Sciatic nerve (tissue), 2 donors: ENCODE measurements at regions not wholly inside any gene's neighbourhood (a gene's known extent, or its start where the extent isn't known, plus 50 kb on each side); places are given as distances from the start of the nearest gene placed in this dataset.

Source experiments
- ATAC-seq: fragments of 200-7000 bp; cut with Tn5 transposase; one replicate; pipeline ENCODE4 v1.9.1; 2020; ENCODE audit warnings: mild to moderate bottlenecking, moderate library complexity
- DNase-seq: peaks from one replicate; pipeline ENCODE4 v3.0.0-alpha.2; 2020; ENCODE audit warnings: low spot score
- intact Hi-C: fragments of 100-400 bp; cut with DNase I; formaldehyde crosslinking; loops from one replicate; pipeline ENCODE4 v1.14.2; 2022
- donor health status: DM: no; HTN: no; CAD: no.
- donor health status: DM: no; HTN: no; CAD: no.

GRCh38 chr1:192045131-192045530 lies 113.1 kb upstream of the RGS18 start:
- no peak for ATAC-seq
- DNase-seq: no peak
- intact Hi-C loops: no loop called here

- DNase-seq (no peak), ATAC-seq (no peak)
- intact Hi-C loops: no loop called here
Observed at GRCh38 chr1:192053531-192053971, 104.7 kb upstream of the RGS18 start.

- intact Hi-C loops: no loop called here
- DNase-seq (no peak), ATAC-seq (no peak)
Observed at GRCh38 chr1:192057766-192058165, 100.5 kb upstream of the RGS18 start.

- DNase-seq (no peak), ATAC-seq (no peak)
- intact Hi-C loops: no loop called here
Observed at GRCh38 chr1:192059407-192059806, 98.9 kb upstream of the RGS18 start.

- intact Hi-C loops: no loop called here
- ATAC-seq (no peak), DNase-seq (no peak)
Observed at GRCh38 chr1:192061556-192061955, 96.7 kb upstream of the RGS18 start.

GRCh38 chr1:192065087-192065486 lies 93.2 kb upstream of the RGS18 start:
- no peak for DNase-seq
- intact Hi-C loops: no loop called here
- ATAC-seq: no peak

- DNase-seq (no peak), ATAC-seq (no peak)
- intact Hi-C loops: no loop called here
Observed at GRCh38 chr1:192066202-192066601, 92.1 kb upstream of the RGS18 start.

GRCh38 chr1:192067360-192067759 lies 90.9 kb upstream of the RGS18 start:
- ATAC-seq: no peak
- intact Hi-C loops: no loop called here
- DNase-seq: no peak

- DNase-seq (no peak), ATAC-seq (no peak)
- intact Hi-C loops: no loop called here
Observed at GRCh38 chr1:192070213-192070612, 88.0 kb upstream of the RGS18 start.

GRCh38 chr1:192080684-192081083 lies 77.6 kb upstream of the RGS18 start:
- ATAC-seq: no peak
- DNase-seq: no peak
- intact Hi-C loops: no loop called here

- ATAC-seq (no peak), DNase-seq (no peak)
- intact Hi-C loops: no loop called here
Observed at GRCh38 chr1:192081359-192081758, 76.9 kb upstream of the RGS18 start.

- ATAC-seq (no peak), DNase-seq (no peak)
- intact Hi-C loops: no loop called here
Observed at GRCh38 chr1:192086644-192087043, 71.6 kb upstream of the RGS18 start.

GRCh38 chr1:192087334-192087733 lies 70.9 kb upstream of the RGS18 start:
- DNase-seq (no peak), ATAC-seq (no peak)
- intact Hi-C loops: no loop called here

GRCh38 chr1:192088496-192088895 lies 69.8 kb upstream of the RGS18 start:
- intact Hi-C loops: no loop called here
- ATAC-seq: no peak

GRCh38 chr1:192098001-192098400 lies 60.3 kb upstream of the RGS18 start:
- DNase-seq (no peak), ATAC-seq (no peak)
- intact Hi-C loops: no loop called here

More at GRCh38 chr1:192088496-192088895, 69.8 kb upstream of the RGS18 start:
- no peak for DNase-seq

GRCh38 chr1:192099328-192099727 lies 58.9 kb upstream of the RGS18 start:
- DNase-seq (no peak), ATAC-seq (no peak)
- intact Hi-C loops: no loop called here

GRCh38 chr1:192100686-192101468 lies 57.4 kb upstream of the RGS18 start:
- intact Hi-C loops: no loop called here
- ATAC-seq (no peak), DNase-seq (no peak)

GRCh38 chr1:192104128-192104527 lies 54.1 kb upstream of the RGS18 start:
- ATAC-seq (no peak), DNase-seq (no peak)
- intact Hi-C loops: no loop called here

GRCh38 chr1:192104852-192105251 lies 53.4 kb upstream of the RGS18 start:
- ATAC-seq: no peak
- no peak for DNase-seq

GRCh38 chr1:192108161-192108560 lies 50.1 kb upstream of the RGS18 start:
- intact Hi-C loops: no loop called here
- no peak for ATAC-seq

More at GRCh38 chr1:192104852-192105251, 53.4 kb upstream of the RGS18 start:
- intact Hi-C loops: no loop called here

More at GRCh38 chr1:192108161-192108560, 50.1 kb upstream of the RGS18 start:
- DNase-seq: no peak
